ENCODE measurements at regions not wholly inside any gene's neighbourhood (a gene's known extent, or its start where the extent isn't known, plus 50 kb on each side); places are given as distances from the start of the nearest gene placed in this dataset.

GRCh38 chr12:124441443-124442194 lies 125.8 kb downstream of the NCOR2 start:
- DNase-seq = no peak

GRCh38 chr12:124440841-124441381 lies 126.5 kb downstream of the NCOR2 start:
- DNase-seq = no peak

GRCh38 chr12:124440031-124440626 lies 127.3 kb downstream of the NCOR2 start:
- DNase-seq = no peak

GRCh38 chr12:124438437-124439056 lies 128.9 kb downstream of the NCOR2 start:
- no peak for DNase-seq

- no peak for DNase-seq
These were observed 129.6 kb downstream of the NCOR2 start for GRCh38 chr12:124437617-124438436.

GRCh38 chr12:124437121-124437520 lies 130.3 kb downstream of the NCOR2 start:
- no peak for DNase-seq

GRCh38 chr12:124436366-124436765 lies 131.0 kb downstream of the NCOR2 start:
- no peak for DNase-seq

GRCh38 chr12:124435806-124436345 lies 131.5 kb downstream of the NCOR2 start:
- no peak for DNase-seq

- no peak for DNase-seq
These were observed 132.2 kb downstream of the NCOR2 start for GRCh38 chr12:124434951-124435805.

GRCh38 chr12:124434354-124434753 lies 133.1 kb downstream of the NCOR2 start:
- no peak for DNase-seq

GRCh38 chr12:124433879-124434278 lies 133.5 kb downstream of the NCOR2 start:
- DNase-seq = no peak

- DNase-seq = no peak
These were observed 134.1 kb downstream of the NCOR2 start for GRCh38 chr12:124433147-124433874.

GRCh38 chr12:124432376-124432775 lies 135.0 kb downstream of the NCOR2 start:
- DNase-seq = no peak

- no peak for DNase-seq
These were observed 135.4 kb downstream of the NCOR2 start for GRCh38 chr12:124431971-124432370.

- DNase-seq = no peak
These were observed 135.6 kb downstream of the RFLNA start for GRCh38 chr12:124430491-124430890.

- DNase-seq = no peak
These were observed 134.6 kb downstream of the RFLNA start for GRCh38 chr12:124429535-124429934.

- DNase-seq = no peak
These were observed 133.9 kb downstream of the RFLNA start for GRCh38 chr12:124428792-124429281.

- no peak for DNase-seq
These were observed 133.4 kb downstream of the RFLNA start for GRCh38 chr12:124428136-124428791.

- no peak for DNase-seq
These were observed 132.0 kb downstream of the RFLNA start for GRCh38 chr12:124426594-124427555.
